ENCODE measurements at regions not wholly inside any gene's neighbourhood (a gene's known extent, or its start where the extent isn't known, plus 50 kb on each side); places are given as distances from the start of the nearest gene placed in this dataset.
"Not testable (repeated sequence)": the region's sequence is repeated elsewhere in the genome, so short reads cannot be mapped to it uniquely, and the experiment has no call there.

DNA sequence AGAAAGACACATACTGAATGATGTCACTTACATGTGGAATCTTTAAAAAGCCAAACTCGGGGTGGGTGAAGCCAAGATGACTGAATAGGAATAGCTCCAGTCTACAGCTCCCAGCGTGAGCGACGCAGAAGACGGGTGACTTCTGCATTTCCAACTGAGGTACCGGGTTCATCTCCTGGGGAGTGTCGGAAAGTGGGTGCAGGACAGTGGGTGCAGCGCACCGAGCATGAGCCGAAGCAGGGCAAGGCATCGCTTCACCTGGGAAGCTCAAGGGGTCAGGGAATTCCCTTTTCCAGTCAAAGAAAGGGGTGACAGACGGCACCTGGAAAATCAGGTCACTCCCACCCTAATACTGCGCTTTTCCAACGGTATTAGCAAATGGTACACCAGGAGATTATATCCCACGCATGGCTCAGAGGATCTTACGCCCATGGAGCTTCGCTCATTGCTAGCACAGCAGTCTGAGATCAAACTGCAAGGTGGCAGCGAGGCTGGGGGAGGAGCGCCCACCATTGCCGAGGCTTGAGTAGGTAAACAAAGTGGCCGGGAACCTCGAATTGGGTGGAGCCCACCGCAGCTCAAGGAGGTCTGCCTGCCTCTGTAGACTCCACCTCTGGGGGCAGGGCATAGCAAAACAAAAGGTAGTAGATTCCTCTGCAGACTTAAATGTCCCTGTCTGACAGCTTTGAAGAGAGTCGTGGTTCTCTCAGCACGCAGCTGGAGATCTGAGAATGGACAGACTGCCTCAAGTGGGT is 103.0 kb upstream of the TMEM45B start:
- H3K4me3 ChIP-seq; H3K4me1 ChIP-seq; H3K9me3 ChIP-seq; FAIRE-seq; POLR2A ChIA-PET; DNase-seq (ENCODE audit: low read depth in 1 of 2, low spot score in 1 of 2); ATAC-seq; H3K27ac ChIP-seq; H3K4me2 ChIP-seq: not testable (repeated sequence)
- CTCF ChIA-PET = interaction anchor here (0.9 kb wide), 1 partner anchor 38 kb away, joined by 3 read pairs; no protein-coding TSS in a partner anchor
- 49% methylated on average over 22 of the region's 25 CpGs for WGBS (ENCODE audit: missing lambda C conversion rate)

DNA sequence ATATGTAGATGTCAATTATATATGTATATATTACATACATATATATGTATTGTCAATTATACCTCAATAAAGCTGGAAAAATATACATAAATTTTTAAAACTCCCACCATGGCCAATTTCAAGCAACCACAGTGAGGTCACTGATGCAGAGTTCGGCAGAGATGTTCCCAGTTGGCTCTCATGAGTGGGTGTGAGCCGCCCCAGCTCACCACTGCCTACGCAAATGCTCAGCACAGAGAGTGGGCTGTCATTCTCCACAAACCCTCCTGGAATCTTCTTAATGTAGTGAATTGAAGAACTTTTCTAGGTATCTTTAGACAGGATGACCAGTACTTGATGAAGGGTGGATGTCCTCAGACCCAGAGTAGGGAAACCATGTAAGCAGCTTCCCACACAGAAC is 96.6 kb upstream of the TMEM45B start:
- Histone ChIP-seq H3K4me3 (no peak overlapping the region), H3K9me3 (no peaks in the 10 kb centered on the region), H3K27ac (no peak overlapping the region), H3K4me2 (no peak overlapping the region), H3K4me1 (no peaks in the 10 kb centered on the region)
- POLR2A ChIA-PET = no interaction called here
- ATAC-seq = no peak
- CTCF ChIA-PET = interaction anchor here (1.0 to 1.2 kb wide), 2 partner anchors 22 to 32 kb away, joined by 4 read pairs; no protein-coding TSS in a partner anchor
- no peak for TF ChIP-seq JUN (IDR thresholded peaks at IDR 0.05)
- TF ChIP-seq, protein P1, sequence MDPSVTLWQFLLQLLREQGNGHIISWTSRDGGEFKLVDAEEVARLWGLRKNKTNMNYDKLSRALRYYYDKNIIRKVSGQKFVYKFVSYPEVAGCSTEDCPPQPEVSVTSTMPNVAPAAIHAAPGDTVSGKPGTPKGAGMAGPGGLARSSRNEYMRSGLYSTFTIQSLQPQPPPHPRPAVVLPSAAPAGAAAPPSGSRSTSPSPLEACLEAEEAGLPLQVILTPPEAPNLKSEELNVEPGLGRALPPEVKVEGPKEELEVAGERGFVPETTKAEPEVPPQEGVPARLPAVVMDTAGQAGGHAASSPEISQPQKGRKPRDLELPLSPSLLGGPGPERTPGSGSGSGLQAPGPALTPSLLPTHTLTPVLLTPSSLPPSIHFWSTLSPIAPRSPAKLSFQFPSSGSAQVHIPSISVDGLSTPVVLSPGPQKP (IDR thresholded peaks at IDR 0.05; ENCODE audit: low read depth, low read length) = no peak
- TF ChIP-seq ZC3H11A (IDR thresholded peaks at IDR 0.05) = no peak
- no peak for TF ChIP-seq RAD21 (conservative IDR thresholded peaks at IDR 0.05 in 1 of 2, IDR thresholded peaks at IDR 0.05 in 1 of 2)
- no peak for TF ChIP-seq TP53 (CRISPR knock-in tag; IDR thresholded peaks at IDR 0.05)
- TF ChIP-seq CHD2 (IDR thresholded peaks at IDR 0.05; ENCODE audit: low read length, partially characterized antibody) = no peak
- TF ChIP-seq, protein P2, sequence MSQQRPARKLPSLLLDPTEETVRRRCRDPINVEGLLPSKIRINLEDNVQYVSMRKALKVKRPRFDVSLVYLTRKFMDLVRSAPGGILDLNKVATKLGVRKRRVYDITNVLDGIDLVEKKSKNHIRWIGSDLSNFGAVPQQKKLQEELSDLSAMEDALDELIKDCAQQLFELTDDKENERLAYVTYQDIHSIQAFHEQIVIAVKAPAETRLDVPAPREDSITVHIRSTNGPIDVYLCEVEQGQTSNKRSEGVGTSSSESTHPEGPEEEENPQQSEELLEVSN (IDR thresholded peaks at IDR 0.05; ENCODE audit: borderline replicate concordance, low read depth) = no peak
- TF ChIP-seq, protein P3, sequence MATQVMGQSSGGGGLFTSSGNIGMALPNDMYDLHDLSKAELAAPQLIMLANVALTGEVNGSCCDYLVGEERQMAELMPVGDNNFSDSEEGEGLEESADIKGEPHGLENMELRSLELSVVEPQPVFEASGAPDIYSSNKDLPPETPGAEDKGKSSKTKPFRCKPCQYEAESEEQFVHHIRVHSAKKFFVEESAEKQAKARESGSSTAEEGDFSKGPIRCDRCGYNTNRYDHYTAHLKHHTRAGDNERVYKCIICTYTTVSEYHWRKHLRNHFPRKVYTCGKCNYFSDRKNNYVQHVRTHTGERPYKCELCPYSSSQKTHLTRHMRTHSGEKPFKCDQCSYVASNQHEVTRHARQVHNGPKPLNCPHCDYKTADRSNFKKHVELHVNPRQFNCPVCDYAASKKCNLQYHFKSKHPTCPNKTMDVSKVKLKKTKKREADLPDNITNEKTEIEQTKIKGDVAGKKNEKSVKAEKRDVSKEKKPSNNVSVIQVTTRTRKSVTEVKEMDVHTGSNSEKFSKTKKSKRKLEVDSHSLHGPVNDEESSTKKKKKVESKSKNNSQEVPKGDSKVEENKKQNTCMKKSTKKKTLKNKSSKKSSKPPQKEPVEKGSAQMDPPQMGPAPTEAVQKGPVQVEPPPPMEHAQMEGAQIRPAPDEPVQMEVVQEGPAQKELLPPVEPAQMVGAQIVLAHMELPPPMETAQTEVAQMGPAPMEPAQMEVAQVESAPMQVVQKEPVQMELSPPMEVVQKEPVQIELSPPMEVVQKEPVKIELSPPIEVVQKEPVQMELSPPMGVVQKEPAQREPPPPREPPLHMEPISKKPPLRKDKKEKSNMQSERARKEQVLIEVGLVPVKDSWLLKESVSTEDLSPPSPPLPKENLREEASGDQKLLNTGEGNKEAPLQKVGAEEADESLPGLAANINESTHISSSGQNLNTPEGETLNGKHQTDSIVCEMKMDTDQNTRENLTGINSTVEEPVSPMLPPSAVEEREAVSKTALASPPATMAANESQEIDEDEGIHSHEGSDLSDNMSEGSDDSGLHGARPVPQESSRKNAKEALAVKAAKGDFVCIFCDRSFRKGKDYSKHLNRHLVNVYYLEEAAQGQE (IDR thresholded peaks at IDR 0.05) = no peak
- TF ChIP-seq CEBPB (IDR thresholded peaks at IDR 0.05) = no peak
- no peak for DNase-seq (ENCODE audit: low read depth in 1 of 2, low spot score in 1 of 2)
- FAIRE-seq = no peak
- WGBS (ENCODE audit: missing lambda C conversion rate) = 54% methylated on average over 2 of the region's 3 CpGs

DNA sequence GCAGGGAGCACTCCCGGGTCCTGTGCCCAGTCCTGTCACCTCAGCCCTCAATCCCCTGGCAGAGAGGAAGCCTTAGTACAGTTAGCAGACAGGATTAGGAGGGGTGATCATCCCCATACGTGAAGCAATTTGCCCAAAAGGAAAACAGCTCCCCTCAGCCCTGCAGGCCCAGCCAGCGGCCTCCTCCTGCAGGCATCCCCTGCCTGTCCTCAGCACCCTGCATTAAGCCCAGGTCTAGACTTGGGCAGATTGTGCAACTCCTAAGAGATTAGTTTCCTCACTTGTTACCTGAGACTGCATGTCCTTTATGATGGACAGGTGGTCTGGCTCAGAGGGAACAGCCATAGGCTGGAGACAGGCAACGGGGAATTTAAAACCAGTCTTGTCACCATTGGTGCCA is 95.5 kb upstream of the TMEM45B start:
- 46% methylated on average over 2 of the region's 4 CpGs for WGBS (ENCODE audit: missing lambda C conversion rate)

DNA sequence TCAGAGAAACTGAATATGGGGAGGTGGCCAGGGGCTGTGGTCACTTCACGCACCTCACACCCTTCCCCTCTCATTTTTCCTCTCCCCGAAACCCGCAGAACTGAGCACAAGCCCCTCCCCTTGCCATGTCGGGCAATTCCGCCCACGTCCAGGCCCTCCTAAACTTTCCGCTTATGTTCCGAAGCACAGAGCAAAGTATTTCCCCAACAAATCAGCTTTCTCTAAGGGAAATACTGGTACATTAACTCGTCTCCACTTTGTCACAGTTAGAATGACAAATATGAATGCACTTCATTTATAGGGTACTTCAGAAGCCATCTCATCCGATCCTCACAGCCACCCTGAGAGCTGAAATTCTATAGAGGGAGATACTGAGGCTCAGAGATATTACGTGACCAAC is 94.7 kb upstream of the TMEM45B start:
- Histone ChIP-seq H3K27ac (no peak overlapping the region), H3K9me3 (no peaks in the 10 kb centered on the region), H3K4me1 (no peaks in the 10 kb centered on the region), H3K4me3 (no peak overlapping the region), H3K4me2 (no peak overlapping the region)
- TF ChIP-seq KDM1A (IDR thresholded peaks at IDR 0.05; ENCODE audit: low read depth) = no peak
- no peak for TF ChIP-seq RARB (CRISPR knock-in tag; IDR thresholded peaks at IDR 0.05)
- no peak for TF ChIP-seq EHMT2 (IDR thresholded peaks at IDR 0.05; ENCODE audit: low read depth)
- TF ChIP-seq CEBPB (IDR thresholded peaks at IDR 0.05) = no peak
- TF ChIP-seq, protein P4, sequence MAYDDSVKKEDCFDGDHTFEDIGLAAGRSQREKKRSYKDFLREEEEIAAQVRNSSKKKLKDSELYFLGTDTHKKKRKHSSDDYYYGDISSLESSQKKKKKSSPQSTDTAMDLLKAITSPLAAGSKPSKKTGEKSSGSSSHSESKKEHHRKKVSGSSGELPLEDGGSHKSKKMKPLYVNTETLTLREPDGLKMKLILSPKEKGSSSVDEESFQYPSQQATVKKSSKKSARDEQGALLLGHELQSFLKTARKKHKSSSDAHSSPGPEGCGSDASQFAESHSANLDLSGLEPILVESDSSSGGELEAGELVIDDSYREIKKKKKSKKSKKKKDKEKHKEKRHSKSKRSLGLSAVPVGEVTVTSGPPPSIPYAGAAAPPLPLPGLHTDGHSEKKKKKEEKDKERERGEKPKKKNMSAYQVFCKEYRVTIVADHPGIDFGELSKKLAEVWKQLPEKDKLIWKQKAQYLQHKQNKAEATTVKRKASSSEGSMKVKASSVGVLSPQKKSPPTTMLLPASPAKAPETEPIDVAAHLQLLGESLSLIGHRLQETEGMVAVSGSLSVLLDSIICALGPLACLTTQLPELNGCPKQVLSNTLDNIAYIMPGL (CRISPR knock-in tag; IDR thresholded peaks at IDR 0.05; ENCODE audit: borderline replicate concordance) = no peak
- 44% methylated on average over 11 of the region's 11 CpGs for WGBS (ENCODE audit: missing lambda C conversion rate)
- ChIA-PET CTCF (no interaction called here), POLR2A (no interaction called here)
- FAIRE-seq = no peak
- no peak for ATAC-seq
- DNase-seq (ENCODE audit: low read depth in 1 of 2, low spot score in 1 of 2) = no peak

More for the DNA sequence above, 95.5 kb upstream of the TMEM45B start:
- DNase-seq (ENCODE audit: low read depth in 1 of 2, low spot score in 1 of 2) (no peak), ATAC-seq (no peak), FAIRE-seq (no peak)
- ChIA-PET POLR2A (no interaction called here), CTCF (interaction anchor here (1.2 kb wide), 1 partner anchor 31 kb away, joined by 4 read pairs; no protein-coding TSS in a partner anchor)
- Histone ChIP-seq H3K27ac (no peak overlapping the region), H3K9me3 (no peaks in the 10 kb centered on the region), H3K4me1 (no peaks in the 10 kb centered on the region), H3K4me3 (no peak overlapping the region), H3K4me2 (no peak overlapping the region)
- TF ChIP-seq, protein P5, sequence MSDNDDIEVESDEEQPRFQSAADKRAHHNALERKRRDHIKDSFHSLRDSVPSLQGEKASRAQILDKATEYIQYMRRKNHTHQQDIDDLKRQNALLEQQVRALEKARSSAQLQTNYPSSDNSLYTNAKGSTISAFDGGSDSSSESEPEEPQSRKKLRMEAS (IDR thresholded peaks at IDR 0.05) = no peak
- TF ChIP-seq ZC3H11A (IDR thresholded peaks at IDR 0.05) (no peak), HOXB5 (CRISPR knock-in tag; IDR thresholded peaks at IDR 0.05) (no peak)

Data from A549 (cell line).